GM21360 (cell line): ENCODE measurements at regions not wholly inside any gene's neighbourhood (a gene's known extent, or its start where the extent isn't known, plus 50 kb on each side); places are given as distances from the start of the nearest gene placed in this dataset.
"Not testable (repeated sequence)": the region's sequence is repeated elsewhere in the genome, so short reads cannot be mapped to it uniquely, and the experiment has no call there.

Experiments
- ATAC-seq: cut with Tn5 transposase; IDR thresholded peaks from one replicate; pipeline ENCODE4 v1.9.1; 2021; ENCODE audit warnings: mild to moderate bottlenecking, moderate library complexity; ENCODE audit not compliant: unreplicated experiment

DNA sequence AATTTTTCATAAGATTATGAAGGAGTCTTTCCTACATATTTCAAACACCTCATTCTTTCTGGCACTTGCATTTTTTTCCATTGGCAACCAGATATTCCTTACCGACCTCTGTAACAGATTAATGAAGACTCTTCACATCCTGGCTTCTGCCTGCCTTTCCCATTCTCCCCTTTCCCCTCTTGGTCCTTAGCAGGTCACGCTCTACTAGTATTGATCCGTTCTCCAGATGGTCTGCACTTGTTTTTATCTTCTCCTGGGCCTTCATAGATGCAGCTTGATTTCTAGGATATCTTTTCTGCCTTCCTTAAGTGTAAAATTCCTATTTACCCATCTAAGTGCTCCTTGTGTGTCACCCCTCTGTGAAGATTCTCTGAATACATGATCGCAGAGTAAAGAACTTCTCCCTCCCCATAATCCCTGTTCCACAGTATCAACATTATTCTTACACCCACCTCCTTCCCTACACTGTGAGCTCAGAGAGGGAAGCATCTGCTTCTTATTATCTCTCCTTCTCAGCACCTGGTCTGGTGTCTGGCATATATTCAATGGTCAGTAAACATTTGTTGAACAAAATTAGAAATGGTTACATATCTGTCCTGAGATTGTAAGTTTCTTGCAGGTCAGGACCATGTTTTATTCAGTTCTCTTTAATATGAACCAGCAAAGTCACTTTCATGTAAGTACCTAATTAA, 654.2 kb downstream of the REEP3 start:
- no peak for ATAC-seq

DNA sequence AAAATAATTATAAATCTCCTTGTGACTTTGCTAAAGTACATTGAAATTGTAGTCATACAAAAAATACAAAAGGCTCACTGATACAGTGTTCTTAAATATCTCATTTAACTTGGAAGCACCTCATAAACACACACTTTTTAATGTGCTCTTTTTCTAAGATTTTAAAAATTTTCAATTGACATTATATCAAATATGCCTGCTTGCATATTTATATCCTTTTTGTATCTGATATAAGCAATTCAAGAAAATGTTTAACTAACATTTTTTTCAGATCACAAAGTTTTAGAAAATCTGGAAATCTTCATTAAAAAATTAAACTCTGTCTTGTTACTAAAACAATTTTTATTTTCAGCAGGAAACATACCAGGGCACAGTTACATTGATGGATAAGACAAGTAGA, 661.5 kb downstream of the REEP3 start:
- no peak for ATAC-seq

DNA sequence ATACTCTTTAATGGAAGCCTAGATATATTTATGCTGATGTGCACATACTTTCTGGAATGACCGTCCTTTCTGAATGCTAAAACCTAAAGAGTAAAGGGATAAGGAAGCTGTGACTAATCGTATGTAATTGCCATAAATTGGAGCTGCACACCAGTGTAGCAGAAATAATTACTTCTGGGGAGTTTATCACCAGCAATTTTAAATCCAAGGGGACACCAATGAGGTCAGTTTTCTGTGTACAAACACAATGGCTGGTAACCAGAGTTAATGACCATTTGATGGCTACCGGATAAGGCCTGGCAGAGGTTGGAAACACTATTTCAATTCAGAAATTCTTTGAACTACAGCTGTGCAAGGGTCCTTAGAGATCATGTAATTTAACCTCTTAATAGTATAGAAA, 670.1 kb downstream of the REEP3 start:
- no peak for ATAC-seq

DNA sequence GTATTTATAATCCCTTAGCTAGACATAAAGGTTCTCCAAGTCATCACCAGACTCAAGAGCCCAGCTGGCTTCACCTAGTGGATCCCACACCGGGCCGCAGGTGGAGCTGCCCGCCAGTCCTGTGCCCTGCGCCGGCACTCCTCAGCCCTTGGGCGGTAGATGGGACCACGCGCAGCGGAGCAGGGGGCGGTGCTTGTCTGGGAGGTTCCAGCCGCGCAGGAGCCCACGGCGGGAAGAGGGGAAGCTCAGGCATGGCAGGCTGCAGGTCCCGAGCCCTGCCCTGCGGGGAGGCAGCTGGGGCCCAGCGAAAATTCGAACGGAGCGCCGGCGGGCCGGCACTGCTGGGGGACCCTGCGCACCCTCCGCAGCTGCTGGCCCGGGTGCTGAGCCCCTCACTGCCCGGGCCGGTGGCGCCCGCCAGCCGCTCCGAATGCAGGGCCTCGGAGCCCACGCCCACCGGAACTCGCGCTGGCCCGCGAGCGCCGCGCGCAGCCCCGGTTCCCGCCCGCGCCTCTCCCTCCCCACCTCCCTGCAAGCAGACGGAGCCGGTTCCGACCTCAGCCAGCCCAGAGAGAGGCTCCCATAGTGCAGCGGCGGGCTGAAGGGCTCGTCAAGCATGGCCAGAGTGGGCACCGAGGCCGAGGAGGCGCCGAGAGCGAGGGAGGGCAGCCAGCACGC, 675.6 kb downstream of the REEP3 start:
- ATAC-seq = no peak

DNA sequence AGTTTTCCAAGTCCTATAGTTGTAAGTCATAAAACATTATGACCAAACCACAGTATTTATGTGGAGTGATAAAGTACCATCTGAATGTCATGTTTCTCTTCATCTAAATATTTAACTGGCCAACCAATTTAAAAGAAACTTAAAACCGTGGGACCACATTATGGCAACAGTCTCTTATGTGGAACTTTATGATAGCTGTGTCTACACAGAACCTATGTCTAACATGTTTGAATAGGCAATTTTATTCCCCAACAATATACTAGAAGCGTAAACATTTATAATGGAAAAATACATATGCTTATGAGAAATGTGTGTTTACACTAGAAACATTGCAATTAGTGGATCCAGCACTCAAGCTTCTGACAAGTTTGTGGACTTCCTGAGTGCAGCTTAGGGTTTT, 680.7 kb downstream of the REEP3 start:
- no peak for ATAC-seq

DNA sequence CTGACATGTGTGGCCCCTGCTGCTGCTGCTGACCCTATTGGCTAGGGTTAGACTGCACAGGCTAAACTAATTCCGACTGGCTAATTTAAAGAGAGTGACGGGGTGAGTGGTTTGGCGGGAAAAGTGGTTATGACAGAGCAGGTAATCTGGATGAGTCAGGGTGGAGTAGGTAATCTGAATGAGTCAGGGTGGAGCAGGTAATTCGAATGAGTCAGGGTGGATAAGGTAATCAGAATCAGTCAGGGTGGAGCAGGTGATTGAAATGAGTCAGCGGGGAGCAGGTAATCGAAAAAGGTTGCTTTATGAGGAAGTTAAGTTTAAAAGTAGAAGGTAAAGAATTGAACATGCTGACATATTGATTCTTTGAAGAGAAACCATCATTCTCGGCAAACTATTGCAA, 683.3 kb downstream of the REEP3 start:
- not testable (repeated sequence) for ATAC-seq

DNA sequence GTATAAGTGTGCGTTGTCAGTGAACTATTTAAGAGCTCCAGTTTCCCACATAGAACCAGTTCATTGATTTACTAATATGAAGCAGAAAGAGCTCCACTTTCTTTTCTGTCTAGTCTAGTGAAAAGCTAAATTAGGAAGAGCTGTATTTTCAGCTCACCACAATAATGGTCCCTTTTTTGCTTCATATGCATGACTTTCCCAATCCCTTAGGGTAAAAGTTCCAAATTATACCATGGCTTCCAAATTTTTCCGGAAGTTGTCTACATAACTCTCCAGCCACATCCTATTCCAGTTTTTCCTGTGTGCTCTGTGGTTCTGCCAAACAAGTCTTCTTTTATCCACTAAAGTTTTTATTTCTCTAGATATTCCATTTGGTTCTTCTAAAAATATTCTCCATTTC, 685.2 kb downstream of the REEP3 start:
- no peak for ATAC-seq

DNA sequence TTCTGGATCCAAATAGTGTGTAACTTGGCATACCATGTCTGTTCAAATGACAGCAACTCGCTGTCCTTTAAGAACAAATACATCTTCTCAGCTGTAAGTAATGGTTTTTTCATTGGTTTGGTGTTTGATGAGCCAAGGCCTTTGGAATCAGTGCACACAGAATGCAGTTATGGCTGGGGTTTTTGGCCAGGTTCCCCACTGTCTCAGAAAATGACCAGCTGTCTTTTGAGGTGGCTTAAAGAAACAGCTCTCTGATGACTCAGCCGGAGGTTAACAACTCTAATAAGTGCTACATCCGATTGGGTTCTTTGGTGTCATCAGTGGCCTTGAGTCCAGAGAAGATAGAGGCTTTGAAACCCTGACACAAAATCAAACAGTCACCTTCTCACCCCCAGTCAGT, 688.4 kb downstream of the REEP3 start:
- ATAC-seq = no peak

DNA sequence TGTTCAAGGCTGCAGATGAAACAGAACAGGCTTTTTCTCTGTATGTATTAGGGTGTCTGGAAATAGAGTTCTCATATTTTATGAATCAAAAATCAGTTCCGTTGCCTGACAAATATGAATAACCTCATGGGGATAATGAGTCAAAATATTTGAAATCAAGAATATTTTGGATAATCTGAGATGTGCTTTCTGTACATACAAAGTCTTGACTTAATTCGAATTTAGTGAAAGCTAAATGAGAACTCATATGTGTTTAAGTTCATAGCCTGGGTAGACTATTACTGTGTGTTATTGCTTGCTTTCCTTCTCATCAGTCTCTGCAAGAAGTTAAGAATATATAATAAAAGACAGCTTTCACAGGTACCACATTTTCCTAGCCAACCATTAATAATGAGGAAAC, 689.0 kb downstream of the REEP3 start:
- no peak for ATAC-seq

DNA sequence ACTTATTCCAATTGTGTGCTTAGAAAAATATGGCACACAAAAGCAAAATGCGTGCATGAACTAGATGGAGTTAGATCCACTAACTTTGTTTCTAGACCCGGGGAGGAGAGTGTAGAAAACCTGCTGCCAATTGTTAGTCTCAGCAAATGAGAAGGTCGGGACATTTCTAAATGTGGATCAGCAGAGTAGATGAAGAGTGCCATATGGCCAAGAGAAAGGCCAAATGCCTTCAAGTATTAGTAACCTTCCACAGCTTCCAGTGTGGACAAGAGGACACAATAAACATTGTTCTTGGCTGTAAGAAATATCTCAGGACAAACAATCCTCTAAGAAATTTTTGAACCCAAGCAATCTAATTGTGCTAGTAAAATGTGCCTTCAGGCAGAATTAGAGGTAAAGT, 690.3 kb downstream of the REEP3 start:
- no peak for ATAC-seq

DNA sequence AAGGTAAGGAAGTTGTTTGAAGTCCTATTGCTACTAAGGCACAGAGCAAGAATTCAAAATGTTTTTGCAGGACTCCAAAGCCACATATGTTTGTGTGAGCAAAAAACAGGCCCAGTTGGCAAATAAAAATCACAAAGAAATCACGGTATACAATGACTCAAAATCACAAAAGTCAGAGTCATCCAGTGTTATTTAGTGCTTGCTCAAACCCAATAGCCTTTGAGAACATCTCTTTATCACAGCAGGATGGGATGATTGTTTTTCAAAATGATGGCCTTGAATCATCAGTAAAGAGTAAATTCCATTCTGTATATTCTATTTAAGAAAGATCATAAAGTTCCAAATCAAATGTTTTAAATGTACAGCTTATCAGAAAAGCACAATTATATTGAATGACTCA, 693.9 kb downstream of the REEP3 start:
- no peak for ATAC-seq

DNA sequence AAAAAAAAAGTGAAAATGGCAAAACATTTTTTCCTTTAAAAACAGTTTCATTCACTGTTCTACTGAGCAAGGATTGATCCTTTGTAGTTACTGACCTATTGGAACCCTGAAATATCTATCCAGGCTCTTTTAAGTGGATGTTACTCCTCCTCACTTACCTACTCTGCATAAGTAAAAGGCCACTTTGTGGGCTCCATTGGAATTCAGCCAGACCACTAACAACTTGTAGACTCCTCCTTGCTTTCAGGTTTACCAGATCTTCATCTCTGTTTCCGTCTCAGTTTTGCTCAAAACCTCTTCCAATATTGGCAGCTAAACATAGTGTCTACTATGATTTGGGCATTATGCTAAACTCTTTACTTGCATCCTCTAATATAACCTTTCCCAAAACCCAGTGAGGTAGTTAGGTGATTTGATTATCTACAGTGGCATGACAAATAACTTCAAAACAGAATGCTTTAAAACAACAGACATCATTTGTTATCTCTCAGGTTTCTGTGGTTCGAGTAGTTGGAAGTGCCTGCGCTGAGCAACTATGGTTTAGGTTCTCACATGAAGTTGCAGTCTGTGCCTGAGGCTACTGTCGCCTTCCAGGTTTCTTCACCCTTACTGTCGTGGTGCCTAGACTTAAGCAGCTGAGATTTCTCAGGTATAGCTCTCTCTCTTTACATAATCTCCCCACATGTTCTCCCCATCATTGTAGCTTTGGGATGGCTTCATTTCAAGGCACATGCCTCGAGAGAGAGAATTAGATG, 698.2 kb downstream of the REEP3 start:
- no peak for ATAC-seq

DNA sequence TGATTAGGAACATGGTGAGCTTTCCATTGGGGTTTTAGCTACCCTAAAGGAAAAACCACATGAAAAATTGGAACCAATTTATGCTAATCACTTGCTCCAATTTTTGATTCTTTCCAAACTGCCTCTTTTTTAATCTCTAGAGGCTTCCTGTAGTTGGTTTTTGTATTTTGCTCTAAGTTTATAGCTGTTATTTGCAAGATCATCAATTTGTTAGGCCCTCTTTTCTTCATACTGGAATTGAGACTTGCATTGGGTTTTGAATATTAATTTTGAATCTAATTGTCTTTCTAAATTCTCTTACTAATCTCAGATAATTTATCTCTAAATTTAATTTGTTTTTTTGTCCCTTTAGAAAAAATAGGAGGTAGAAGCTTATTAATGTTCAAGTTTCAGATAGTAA, 713.3 kb downstream of the REEP3 start:
- ATAC-seq = no peak

DNA sequence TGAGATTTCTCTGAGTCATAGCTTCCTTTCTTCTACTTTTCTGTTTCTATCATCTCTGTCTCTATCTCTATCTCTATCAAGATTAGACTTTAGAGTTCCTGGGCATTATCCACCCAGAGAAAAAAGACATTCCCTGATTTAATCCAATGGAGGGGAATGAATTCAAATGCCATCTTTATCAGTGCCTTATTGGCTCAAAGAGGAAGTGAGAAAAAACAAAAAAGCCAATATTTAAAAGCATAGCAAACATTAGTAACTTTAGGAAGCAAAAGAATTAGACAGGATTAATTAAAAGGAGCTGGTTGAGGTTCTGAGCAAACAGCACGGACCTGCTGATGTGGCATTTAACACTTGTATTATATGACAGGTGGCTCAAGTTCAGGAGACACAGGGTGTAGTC, 736.5 kb downstream of the REEP3 start:
- no peak for ATAC-seq

DNA sequence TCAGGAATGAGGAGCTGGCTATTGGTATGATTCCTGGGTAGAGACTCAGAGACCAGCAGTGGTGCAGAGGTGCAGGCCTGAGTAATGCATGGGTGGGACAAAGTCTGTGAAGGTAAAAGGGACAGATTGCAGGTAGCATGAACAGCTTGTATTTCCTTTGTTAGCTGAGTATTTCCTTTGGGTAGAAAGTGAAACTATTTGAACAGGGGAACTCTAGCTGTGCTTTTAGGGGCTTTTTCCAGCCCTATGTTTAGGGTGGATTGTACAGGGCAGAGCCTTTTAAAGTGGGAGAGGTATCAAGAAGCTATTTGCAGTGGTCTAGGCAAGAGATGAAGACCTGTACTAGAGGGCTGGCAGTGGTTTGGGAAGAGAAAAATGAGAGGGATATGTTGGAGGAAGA, 739.9 kb downstream of the REEP3 start:
- ATAC-seq = peak; percentile 83

DNA sequence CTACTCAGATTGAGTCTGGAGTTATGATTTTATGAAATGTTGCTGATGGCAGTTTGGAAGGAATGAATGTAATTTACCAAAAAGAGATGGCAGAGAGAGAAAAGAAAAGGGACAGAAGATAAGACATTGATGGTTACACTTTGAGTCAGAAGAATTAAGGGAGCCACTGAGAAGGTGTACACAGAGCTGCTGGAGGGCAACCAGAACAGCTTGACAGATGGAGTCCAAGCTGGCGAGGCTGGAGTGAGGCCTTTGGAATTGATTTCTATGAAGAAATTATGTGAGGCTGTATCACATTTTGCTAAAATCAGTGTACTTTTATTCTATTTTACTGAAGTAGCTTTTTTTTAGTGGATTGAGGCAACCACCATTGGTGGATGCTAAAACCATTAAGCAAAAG, 740.5 kb downstream of the REEP3 start:
- peak; percentile 23 for ATAC-seq

DNA sequence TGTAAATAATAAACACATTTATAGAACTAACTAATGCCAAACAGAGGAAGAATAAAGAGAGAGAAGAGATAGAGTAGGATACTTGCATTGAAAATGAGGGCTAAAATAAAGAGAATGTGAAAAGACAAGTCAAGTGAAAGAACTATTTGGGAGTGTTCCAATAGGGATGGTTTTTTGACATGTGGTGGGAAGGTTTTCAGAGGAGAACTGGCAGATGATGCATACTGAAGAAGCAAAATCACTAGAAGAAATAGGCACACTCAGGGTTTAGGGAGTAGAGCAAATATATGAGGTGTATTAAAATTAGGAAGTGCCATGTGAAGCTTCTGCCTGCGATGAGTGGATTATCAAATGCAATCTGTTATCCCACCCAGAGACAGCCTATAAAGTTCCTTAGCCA, 744.8 kb downstream of the REEP3 start:
- no peak for ATAC-seq

DNA sequence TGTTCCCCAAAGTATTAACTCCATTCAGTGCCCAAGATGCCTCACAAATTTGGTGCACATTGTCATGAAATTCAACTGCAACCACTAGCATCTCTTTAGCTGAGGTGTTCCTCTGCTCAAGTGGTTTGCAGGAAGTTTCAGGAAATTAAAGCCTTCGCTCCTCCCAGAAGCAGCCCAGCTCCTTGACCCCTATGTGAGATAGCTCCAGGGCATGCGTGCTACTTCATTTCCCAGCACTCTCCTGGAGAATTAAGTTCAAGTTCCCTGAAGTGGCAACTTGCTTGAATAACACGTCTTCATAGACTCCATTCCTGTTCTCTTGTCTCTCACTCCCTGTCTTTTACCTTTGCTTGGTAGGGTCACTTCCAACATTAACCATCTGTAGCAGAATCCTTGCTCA, 750.3 kb downstream of the REEP3 start:
- no peak for ATAC-seq

DNA sequence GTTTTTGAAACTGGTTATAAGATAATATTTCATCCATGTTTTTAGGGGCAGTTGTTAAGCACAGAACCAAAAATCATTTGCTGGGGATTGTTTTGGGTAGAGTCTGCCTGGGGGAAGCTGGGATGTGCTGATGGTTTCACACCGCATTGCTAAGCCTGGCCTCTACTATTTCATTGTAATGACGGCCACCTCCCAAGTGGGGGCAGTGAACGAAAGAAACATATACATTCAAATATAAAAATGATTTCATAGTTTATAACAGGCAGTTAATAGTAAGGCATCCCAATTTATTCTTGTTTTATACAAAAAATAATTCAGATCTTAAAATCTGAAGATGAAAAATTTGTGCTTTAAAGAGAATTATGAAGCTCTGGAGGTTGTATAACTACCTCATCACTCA, 750.8 kb downstream of the REEP3 start:
- ATAC-seq = no peak

DNA sequence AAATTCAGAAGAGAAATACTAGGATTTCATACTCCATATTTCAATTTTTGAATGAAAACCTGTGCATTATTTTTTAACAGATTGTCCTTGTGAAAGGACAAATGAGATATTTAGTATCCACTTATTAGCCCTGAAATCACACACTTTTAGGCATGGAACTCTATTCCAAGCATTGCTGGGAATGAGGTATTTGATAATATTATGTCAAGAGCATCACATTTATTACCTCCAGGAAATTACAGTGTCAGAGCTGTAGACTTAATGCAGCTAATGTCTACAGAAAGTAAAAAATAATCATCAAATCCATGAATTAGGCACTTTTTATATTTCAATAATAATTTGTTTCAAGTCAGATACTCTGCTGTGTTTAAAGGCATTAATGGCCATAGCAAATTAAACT, 753.8 kb downstream of the REEP3 start:
- ATAC-seq = no peak

DNA sequence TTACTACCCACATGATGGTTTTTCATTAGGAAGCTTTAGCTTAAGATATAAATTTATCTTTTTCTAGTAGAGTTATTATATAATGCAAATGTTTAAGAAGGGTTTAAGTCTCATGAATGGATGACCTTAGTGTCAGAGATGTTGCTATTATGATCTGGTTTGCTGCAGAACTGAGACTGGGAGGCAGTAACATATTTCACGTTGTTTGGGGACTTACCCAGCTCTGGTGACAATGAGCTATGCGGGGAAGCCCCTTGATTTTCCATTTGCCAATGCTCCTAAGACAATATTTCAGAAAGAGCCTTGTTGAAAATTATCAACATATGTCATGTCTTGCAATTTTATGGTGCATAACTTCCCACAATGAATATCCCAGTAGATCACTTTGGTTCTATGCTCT, 754.6 kb downstream of the REEP3 start:
- peak; percentile 89 for ATAC-seq

DNA sequence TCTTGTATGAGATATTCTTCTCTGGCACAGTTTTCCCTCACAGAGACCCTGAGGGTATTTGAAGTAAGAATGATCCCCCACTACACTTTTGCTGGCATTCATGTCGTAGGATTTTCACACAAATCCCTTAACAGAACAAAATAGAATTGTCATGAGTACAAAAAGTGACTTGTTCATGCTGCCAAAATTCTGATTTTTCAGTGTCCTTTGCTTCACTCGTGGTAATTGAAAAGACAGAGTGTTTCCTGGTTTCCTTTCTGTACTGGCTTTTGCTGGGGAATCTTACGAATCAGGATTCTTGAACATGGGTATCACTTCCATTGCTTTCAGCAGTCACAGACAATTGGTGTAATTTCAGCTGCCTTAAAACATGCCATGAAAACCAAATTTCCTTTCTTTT, 756.3 kb downstream of the REEP3 start:
- no peak for ATAC-seq
